Left lung (tissue), 4 donors: ENCODE measurements at regions not wholly inside any gene's neighbourhood (a gene's known extent, or its start where the extent isn't known, plus 50 kb on each side); places are given as distances from the start of the nearest gene placed in this dataset.
"Not testable (repeated sequence)": the region's sequence is repeated elsewhere in the genome, so short reads cannot be mapped to it uniquely, and the experiment has no call there.

Source experiments
- ATAC-seq: fragments of 200-7000 bp; cut with Tn5 transposase; one replicate; pipeline ENCODE4 v1.9.1; 2020; ENCODE audit warnings: moderate library complexity
- DNase-seq, 4 donors: peaks; one replicate each; pipeline ENCODE4 v3.0.0-alpha.2; 2013 to 2020
- H3K27ac ChIP-seq, 2 donors: fragments of 200-600 bp; sonication (generic) in 1 of 2; one replicate each; pipeline versions ENCODE4 v1.5.0 to v1.8.0; 2020 to 2021
- H3K27me3 ChIP-seq, 2 donors: fragments of 200-600 bp; sonication (generic) in 1 of 2; one replicate each; pipeline versions ENCODE4 v1.5.0 to v1.8.0; 2020 to 2021
- H3K36me3 ChIP-seq, 2 donors: fragments of 200-600 bp; sonication (generic) in 1 of 2; one replicate each; pipeline versions ENCODE4 v1.5.0 to v1.8.0; 2020 to 2021
- H3K4me1 ChIP-seq, 2 donors: fragments of 200-600 bp; one replicate each; pipeline ENCODE4 v1.8.0; 2021
- H3K4me3 ChIP-seq, 2 donors: fragments of 200-600 bp; sonication (generic) in 1 of 2; one replicate each; pipeline versions ENCODE4 v1.5.0 to v1.8.0; 2020 to 2021; ENCODE audit warnings: mild to moderate bottlenecking in 1 of 2
- H3K9me3 ChIP-seq, 2 donors: fragments of 200-600 bp; sonication (generic) in 1 of 2; one replicate each; pipeline versions ENCODE4 v1.5.0 to v1.8.0; 2020 to 2021
- intact Hi-C, 2 donors: fragments of 100-400 bp; cut with DNase I; formaldehyde crosslinking; loops; one replicate each; pipeline versions ENCODE4 v1.11.2 to v1.14.2; 2022
- TF ChIP-seq, protein P1 (sequence below), 2 donors: fragments of 200-600 bp; sonication (generic) in 1 of 2; IDR thresholded peaks; one replicate each; pipeline versions ENCODE4 v1.5.0 to v1.8.0; 2021; ENCODE audit warnings: antibody characterized with exemption in 2 of 2
- donor health status: DM: no; HTN: yes; CAD: no.
- donor health status: DM: no; HTN: no; CAD: no.

DNA sequence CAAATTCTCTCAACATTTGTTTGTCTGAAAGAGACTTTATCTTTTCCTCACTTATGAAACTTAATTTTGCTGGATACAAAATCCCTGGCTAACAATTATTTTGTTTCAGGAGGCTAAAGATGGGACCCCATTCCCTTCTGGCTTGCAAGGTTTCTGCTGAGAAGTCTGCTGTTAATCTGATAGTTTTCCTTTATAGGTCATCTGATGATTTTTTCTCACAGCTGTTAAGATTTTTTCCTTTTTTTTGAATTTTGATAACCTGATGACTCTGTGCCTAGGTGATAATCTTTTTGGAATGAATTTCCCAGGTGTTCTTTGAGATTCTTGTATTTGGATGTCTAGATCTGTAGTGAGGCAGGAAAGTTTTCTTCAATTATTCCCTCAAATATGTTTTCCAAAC is 2661.4 kb downstream of the PCDH9 start:
- H3K36me3 ChIP-seq, result no peaks in the 10 kb centered on the region
- no peak for DNase-seq
- TF ChIP-seq, protein P1, sequence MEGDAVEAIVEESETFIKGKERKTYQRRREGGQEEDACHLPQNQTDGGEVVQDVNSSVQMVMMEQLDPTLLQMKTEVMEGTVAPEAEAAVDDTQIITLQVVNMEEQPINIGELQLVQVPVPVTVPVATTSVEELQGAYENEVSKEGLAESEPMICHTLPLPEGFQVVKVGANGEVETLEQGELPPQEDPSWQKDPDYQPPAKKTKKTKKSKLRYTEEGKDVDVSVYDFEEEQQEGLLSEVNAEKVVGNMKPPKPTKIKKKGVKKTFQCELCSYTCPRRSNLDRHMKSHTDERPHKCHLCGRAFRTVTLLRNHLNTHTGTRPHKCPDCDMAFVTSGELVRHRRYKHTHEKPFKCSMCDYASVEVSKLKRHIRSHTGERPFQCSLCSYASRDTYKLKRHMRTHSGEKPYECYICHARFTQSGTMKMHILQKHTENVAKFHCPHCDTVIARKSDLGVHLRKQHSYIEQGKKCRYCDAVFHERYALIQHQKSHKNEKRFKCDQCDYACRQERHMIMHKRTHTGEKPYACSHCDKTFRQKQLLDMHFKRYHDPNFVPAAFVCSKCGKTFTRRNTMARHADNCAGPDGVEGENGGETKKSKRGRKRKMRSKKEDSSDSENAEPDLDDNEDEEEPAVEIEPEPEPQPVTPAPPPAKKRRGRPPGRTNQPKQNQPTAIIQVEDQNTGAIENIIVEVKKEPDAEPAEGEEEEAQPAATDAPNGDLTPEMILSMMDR (IDR thresholded peaks at IDR 0.05), result no peak
- no peak overlapping the region for H3K4me3 ChIP-seq
- H3K9me3 ChIP-seq, result peaks cover 0 to 16% of the 10 kb centered on the region in 2 donors
- no peaks in the 10 kb centered on the region for H3K4me1 ChIP-seq
- no peak overlapping the region for H3K27ac ChIP-seq
- no peaks in the 10 kb centered on the region for H3K27me3 ChIP-seq
- ATAC-seq, result no peak
- intact Hi-C loops, result no loop called here

DNA sequence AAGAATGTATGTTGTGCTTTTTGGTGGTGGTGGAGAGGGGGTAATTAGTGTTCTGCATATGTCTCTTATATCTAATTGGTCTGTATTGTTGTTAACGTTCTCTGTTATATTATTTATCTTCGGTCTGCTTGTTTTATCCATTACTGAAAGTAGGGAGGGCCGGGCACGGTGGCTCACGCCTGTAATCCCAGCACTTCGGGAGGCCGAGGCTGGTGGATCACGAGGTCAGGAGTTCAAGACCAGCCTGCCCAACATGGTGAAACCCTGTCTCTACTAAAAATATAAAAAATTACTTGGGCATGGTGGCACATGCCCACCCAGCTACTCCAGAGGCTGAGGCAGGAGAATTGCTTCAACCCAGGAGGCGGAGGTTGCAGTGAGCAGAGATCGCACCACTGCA is 2672.1 kb downstream of the PCDH9 start:
- DNase-seq, H3K27me3 ChIP-seq, H3K9me3 ChIP-seq, intact Hi-C loops, H3K36me3 ChIP-seq, H3K4me1 ChIP-seq, H3K4me3 ChIP-seq, H3K27ac ChIP-seq, ATAC-seq: not testable (repeated sequence)

DNA sequence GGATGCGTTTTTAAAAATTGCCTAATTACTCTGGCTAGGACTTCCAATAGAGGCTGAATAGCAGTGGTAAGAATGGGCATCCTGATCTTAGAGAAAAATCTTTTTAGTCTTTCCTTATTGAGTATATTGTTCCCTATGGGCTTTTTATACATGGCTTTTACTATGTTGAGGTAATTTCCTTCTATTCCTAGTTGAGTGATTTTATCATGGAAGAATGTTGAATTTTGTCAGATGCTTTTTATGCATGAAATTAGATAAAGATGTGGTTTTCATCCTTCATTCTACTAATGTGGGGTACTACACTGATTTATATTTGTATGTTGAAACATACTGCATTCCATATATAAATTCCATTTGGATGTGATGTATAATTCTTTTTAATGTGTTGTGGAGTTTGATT is 2673.8 kb downstream of the PCDH9 start:
- no peak overlapping the region for H3K27ac ChIP-seq
- no peaks in the 10 kb centered on the region for H3K27me3 ChIP-seq
- H3K4me3 ChIP-seq, result no peak overlapping the region
- ATAC-seq, result no peak
- H3K36me3 ChIP-seq, result no peaks in the 10 kb centered on the region
- no peak for DNase-seq
- H3K9me3 ChIP-seq, result peaks cover 0 to 3% of the 10 kb centered on the region in 2 donors
- intact Hi-C loops, result no loop called here
- TF ChIP-seq, protein P1 (IDR thresholded peaks at IDR 0.05), result no peak
- H3K4me1 ChIP-seq, result no peaks in the 10 kb centered on the region

DNA sequence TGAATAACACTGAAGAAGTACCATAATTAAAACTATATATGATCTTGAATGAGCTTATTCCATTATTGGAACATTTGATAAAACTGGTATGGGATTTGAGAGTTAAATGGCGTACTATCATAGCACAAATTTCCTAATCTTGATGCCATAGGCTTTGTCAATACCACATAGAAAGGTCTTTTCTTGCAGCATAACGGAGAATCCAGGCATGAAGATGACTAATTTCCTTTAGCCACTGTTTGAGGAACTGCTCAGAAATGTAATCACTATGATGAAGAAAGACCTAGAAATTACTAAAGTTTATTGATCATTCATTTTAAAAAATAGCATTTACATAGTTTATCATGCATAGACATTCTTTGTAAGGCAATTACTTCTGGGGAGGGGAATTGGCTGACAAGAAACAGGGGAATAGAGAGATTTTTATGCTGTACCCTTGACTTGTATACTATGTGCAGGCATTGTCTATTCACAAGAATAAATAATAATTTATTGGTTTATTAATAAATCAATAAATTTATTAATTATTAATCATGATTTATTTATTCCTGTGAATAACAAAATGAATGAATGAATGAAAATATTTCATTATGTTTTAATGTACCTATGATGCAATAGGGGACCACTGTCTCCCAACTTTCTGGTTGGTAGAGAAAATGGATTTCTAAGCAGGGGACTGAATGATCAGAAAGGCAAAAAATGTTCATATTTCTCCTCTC is 2676.6 kb downstream of the PCDH9 start:
- Histone ChIP-seq H3K4me1 (no peaks in the 10 kb centered on the region), H3K9me3 (peaks cover 0 to 7% of the 10 kb centered on the region in 2 donors), H3K4me3 (no peak overlapping the region), H3K27me3 (no peaks in the 10 kb centered on the region), H3K27ac (no peak overlapping the region), H3K36me3 (no peaks in the 10 kb centered on the region)
- ATAC-seq, result no peak
- no peak for DNase-seq
- TF ChIP-seq, protein P1 (IDR thresholded peaks at IDR 0.05), result no peak
- intact Hi-C loops, result no loop called here

DNA sequence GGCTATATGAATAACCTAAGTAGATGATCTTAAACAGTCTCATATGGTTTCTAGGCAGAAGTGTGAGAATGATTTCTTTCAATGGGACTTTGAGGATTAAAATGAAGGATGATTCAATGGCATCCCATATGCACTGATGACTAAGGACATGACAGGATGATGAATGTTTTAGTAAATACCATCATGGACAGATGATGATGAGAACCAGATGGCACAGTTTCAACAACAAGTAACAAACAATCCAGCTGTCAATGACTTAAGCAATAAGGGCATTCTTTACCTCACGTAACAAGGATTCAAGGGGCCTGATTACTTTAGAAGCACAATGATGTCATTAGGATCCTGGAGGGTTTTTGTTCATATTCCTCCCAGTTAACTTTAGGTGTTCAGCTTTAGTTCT is 2678.4 kb downstream of the PCDH9 start:
- DNase-seq (no peak), ATAC-seq (no peak)
- Histone ChIP-seq H3K27ac (no peak overlapping the region), H3K36me3 (no peaks in the 10 kb centered on the region), H3K9me3 (peaks cover 0 to 4% of the 10 kb centered on the region in 2 donors), H3K4me1 (no peaks in the 10 kb centered on the region), H3K4me3 (no peak overlapping the region), H3K27me3 (no peaks in the 10 kb centered on the region)
- intact Hi-C loops, result no loop called here
- TF ChIP-seq, protein P1 (IDR thresholded peaks at IDR 0.05), result no peak

DNA sequence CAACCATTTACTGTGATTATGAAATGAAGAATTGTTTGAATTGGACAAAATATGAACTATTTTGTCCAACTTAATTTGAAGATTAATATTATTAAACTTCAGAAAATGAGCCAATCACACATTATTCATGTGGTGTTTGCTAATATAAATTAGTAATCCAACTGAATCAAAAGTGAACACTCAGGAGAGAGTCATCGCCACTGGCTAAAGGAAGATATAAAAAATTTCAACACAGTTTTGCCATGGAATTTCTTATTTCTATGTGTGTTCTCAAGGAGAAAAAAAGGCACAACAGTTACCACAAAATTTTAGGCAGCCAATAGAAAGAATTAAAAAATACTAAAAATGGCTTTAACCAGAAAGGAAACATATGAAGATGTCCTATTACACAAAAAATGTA is 2683.8 kb downstream of the PCDH9 start:
- TF ChIP-seq, protein P1 (IDR thresholded peaks at IDR 0.05), result no peak
- Histone ChIP-seq H3K27me3 (no peaks in the 10 kb centered on the region), H3K4me3 (no peak overlapping the region), H3K27ac (no peak overlapping the region), H3K36me3 (no peaks in the 10 kb centered on the region), H3K9me3 (peaks cover 0 to 4% of the 10 kb centered on the region in 2 donors), H3K4me1 (no peaks in the 10 kb centered on the region)
- ATAC-seq (no peak), DNase-seq (no peak)
- intact Hi-C loops, result no loop called here
